ENCODE measurements at regions not wholly inside any gene's neighbourhood (a gene's known extent, or its start where the extent isn't known, plus 50 kb on each side); places are given as distances from the start of the nearest gene placed in this dataset.
"Not testable (repeated sequence)": the region's sequence is repeated elsewhere in the genome, so short reads cannot be mapped to it uniquely, and the experiment has no call there.

DNA sequence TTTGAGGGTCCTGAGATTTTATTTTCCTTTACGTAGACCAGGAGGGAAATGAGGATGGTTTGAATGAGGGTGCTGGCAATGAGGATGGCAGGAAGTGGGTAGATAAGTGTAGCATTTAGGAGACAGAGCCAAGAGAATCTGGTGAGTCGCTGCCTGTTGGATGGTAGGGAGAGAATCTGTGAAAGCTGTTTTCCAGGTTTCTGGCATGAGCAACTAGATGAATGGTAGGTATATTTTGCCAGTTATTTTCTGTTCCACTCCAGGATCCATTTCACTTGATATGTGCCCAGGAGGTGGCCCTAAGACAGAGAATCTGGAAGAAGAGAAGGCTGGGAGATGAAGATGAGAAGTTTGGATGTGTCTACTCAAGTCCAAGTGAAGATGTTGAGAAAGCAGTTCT is 63.3 kb upstream of the VIPR2 start:
- WGBS, 2 donors, result 80 to 90% methylated on average over 2 of the region's 2 CpGs

DNA sequence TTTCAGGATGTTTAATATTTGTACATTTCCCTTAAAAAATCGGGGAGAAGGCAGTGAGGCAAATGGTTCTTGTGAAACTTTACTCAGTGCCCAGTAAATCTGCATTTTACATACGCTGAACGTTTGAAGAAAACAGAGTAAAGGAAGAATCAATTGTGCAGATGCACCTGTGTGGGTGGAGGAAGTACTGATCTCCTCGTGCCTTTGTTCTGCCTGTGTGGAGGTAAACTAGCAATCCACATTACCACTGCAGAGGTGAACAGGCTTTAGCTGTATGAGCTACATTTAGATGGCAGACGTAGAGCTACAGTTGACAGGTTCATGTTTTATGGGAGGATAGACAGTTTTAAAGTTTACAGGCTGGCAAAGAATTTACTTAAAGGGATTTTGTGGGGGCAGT is 62.7 kb upstream of the VIPR2 start:
- no peak overlapping the region for H3K4me3 ChIP-seq
- peaks cover 0 to 16% (median 11%) of the 10 kb centered on the region in 4 donors for H3K4me1 ChIP-seq
- DNase-seq, result no peak
- TF ChIP-seq POLR2A (IDR thresholded peaks at IDR 0.05) (no peak), POLR2AphosphoS5 (IDR thresholded peaks at IDR 0.05) (no peak), EP300 (IDR thresholded peaks at IDR 0.05) (no peak), CTCF (IDR thresholded peaks at IDR 0.05) (no peak)
- H3K27ac ChIP-seq, result no peak overlapping the region
- 43 to 46% methylated on average over 5 of the region's 5 CpGs for WGBS, 2 donors
- H3K9me3 ChIP-seq, result no peaks in the 10 kb centered on the region
- no peaks in the 10 kb centered on the region for H3K27me3 ChIP-seq
- intact Hi-C loops (cut with DNase I), result no loop called here
- no peaks in the 10 kb centered on the region for H3K36me3 ChIP-seq

More for the DNA sequence above, 63.3 kb upstream of the VIPR2 start:
- Histone ChIP-seq H3K27ac (no peak overlapping the region), H3K36me3 (no peaks in the 10 kb centered on the region), H3K4me3 (no peak overlapping the region), H3K4me1 (peaks cover 0 to 16% (median 11%) of the 10 kb centered on the region in 4 donors), H3K27me3 (no peaks in the 10 kb centered on the region), H3K9me3 (no peaks in the 10 kb centered on the region)
- intact Hi-C loops (cut with DNase I), result no loop called here
- no peak for TF ChIP-seq POLR2A (IDR thresholded peaks at IDR 0.05)
- no peak for TF ChIP-seq EP300 (IDR thresholded peaks at IDR 0.05)
- no peak for TF ChIP-seq POLR2AphosphoS5 (IDR thresholded peaks at IDR 0.05)
- TF ChIP-seq CTCF (IDR thresholded peaks at IDR 0.05), result no peak
- DNase-seq, result no peak

- no peaks in the 10 kb centered on the region for H3K27me3 ChIP-seq
- 69 to 79% methylated on average over 5 of the region's 5 CpGs for WGBS, 2 donors
- TF ChIP-seq EP300 (IDR thresholded peaks at IDR 0.05), result no peak
- TF ChIP-seq POLR2A (IDR thresholded peaks at IDR 0.05), result no peak
- no peak for TF ChIP-seq CTCF (IDR thresholded peaks at IDR 0.05)
- no peak for TF ChIP-seq POLR2AphosphoS5 (IDR thresholded peaks at IDR 0.05)
- H3K27ac ChIP-seq, result no peak overlapping the region
- H3K36me3 ChIP-seq, result no peaks in the 10 kb centered on the region
- H3K4me3 ChIP-seq, result no peak overlapping the region
- intact Hi-C loops (cut with DNase I), result no loop called here
- no peak for DNase-seq
- H3K4me1 ChIP-seq, result peaks cover 0 to 6% (median 0%) of the 10 kb centered on the region in 4 donors
- H3K9me3 ChIP-seq, result no peaks in the 10 kb centered on the region
Observed at GRCh38 chr7:159205833-159206232, 61.2 kb upstream of the VIPR2 start.

DNA sequence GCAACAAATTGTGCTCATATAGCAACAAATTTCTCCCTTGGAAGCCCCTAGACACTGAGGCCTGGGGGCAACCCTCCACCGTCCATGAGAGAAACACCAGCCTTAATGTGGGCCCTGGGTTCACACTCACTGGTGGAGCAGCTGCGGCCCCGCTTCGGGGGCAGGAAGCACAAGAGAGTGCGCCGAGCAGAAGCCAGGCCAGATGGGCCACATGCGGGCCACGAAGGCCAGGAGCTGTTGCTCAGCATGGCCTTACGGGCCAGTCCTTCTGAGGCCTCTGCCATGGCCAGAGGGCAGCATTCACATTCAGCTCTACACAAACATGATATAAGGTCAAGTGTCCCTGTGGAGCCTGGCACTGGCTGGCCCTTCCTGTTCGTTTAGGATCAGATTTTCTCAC is 60.0 kb upstream of the VIPR2 start:
- no peak overlapping the region for H3K4me3 ChIP-seq
- DNase-seq, result no peak
- TF ChIP-seq POLR2A (IDR thresholded peaks at IDR 0.05) (no peak), EP300 (IDR thresholded peaks at IDR 0.05) (no peak), POLR2AphosphoS5 (IDR thresholded peaks at IDR 0.05) (no peak), CTCF (IDR thresholded peaks at IDR 0.05) (no peak)
- no peaks in the 10 kb centered on the region for H3K36me3 ChIP-seq
- H3K9me3 ChIP-seq, result no peaks in the 10 kb centered on the region
- H3K27ac ChIP-seq, result no peak overlapping the region
- 92 to 93% methylated on average over 10 of the region's 10 CpGs for WGBS, 2 donors
- H3K27me3 ChIP-seq, result no peaks in the 10 kb centered on the region
- no peaks in the 10 kb centered on the region for H3K4me1 ChIP-seq
- intact Hi-C loops (cut with DNase I), result no loop called here

DNA sequence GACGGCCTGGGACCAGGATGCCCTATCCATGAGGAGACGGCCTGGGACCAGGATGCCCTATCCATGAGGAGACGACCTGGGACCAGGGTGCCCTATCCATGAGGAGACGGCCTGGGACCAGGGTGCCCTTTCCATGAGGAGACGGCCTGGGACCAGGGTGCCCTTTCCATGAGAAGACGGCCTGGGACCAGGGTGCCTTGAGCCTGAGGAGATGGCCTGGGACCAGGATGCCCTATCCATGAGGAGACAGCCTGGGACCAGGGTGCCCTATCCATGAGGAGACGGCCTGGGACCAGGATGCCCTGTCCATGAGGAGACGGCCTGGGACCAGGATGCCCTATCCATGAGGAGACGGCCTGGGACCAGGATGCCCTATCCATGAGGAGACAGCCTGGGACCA is 58.6 kb upstream of the VIPR2 start:
- H3K27me3 ChIP-seq; DNase-seq; H3K4me3 ChIP-seq; H3K4me1 ChIP-seq; intact Hi-C loops (cut with DNase I); H3K36me3 ChIP-seq; H3K27ac ChIP-seq; H3K9me3 ChIP-seq: not testable (repeated sequence)
- WGBS, 2 donors, result 90 to 93% methylated on average over 9 of the region's 9 CpGs
